ENCODE measurements at regions not wholly inside any gene's neighbourhood (a gene's known extent, or its start where the extent isn't known, plus 50 kb on each side); places are given as distances from the start of the nearest gene placed in this dataset.

DNA sequence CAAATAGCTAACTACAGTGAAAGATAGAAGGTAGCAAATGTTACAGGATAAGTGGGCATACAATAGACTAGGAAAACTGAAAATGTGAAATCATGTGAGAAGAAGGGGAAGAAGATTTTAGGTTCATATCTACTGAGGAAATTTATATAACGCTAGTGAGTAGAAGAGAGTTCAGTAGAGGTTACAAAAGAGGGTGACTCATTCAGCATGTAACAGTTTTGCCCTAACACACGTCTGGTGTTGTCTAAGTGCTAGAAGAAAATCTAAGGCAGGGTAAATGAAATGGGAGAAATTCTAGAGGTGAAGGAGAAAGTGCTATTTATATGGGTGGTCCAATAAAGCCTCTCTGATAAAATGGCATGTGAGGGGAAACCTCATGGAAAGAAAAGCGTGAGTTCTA is 731.4 kb upstream of the POT1 start:
- no peak for DNase-seq

DNA sequence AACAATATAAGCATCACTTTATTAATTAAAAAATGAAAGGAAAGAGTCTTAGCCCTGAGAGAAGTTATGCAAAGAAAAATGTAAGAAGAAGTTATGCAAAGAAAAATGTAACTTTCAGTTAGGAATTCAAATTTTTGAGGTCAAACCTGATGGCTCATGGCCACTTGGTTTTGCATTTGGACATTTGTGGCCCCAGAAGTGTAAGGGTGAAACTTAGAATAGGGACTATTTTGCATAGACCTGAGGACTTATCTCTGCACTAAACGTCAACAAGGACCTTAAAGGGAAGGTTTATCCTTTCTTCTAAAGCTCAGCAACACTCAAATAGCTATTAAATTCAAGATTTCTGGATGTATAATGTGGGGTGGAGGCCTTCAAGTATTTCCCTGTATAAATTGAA is 724.5 kb upstream of the POT1 start:
- DNase-seq: no peak

DNA sequence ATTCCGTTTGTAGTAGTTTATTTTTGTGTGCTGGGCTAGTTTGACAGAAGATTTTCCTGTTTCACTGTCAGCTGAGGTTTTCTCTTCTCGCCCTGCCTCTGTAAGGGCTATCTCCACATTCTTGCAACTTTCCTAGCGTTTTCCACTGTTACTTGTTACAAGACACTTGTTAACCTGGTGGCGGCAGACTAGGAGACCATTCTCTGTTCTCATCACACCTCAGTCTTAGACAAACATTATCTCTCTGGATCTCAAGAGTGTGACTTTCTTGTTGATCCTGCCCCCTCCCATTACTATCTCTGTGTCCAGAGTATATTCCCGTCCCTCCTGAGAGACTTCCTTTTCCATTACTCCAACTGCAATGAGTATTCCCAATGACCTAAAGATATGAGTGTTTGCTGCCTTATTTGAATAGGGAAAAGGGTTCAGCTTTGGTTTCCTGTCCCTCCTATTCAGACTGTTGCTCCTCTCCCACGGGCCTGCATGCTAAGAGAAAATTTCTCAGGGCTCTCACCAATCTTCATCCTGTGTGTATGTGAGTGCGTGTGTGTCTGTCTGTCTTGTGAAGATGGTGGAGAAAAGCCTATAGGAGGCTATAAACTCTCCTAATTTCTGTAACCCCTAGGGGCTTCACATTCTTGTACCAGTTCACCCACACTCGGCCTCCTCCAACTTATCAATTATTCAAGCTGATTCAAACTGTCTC is 722.4 kb upstream of the POT1 start:
- DNase-seq: no peak

DNA sequence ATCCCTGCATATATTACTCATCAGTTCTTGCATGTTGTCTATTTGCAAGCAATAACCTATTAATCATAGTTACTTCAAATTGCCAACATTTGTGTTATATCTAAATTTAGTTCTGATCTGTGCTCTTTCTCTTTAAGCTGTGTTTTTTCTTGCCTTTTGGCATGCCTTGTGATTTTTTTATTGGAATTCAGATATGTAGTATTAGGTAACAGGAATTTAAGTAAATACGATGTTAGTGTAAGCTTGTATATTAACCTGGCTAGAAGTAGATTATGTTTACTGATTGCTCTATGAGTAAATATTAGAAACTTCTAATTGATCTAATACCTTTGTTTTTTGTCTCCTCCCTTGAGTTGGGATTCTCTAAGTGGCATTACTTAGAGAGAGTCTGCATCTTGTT is 718.9 kb upstream of the POT1 start:
- DNase-seq: no peak

DNA sequence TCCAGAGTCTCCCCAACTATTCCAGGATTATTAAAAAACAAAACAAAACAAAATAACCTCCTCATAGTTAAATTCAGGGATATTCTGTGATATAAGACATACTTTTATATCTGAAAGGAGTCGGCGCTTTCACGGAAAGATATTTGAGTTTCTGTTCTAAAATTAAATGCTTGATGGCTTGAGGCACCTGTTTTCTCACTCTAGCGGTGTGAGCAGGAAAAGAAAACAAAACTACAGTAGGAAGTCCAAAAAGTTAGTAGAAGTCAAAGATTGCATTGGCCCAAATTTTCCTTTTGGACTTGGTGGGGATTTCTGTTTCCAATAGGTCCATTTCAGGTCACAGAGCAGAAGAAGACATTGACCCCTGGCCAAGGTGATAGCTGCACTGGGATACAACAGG is 716.1 kb upstream of the POT1 start:
- DNase-seq: no peak

DNA sequence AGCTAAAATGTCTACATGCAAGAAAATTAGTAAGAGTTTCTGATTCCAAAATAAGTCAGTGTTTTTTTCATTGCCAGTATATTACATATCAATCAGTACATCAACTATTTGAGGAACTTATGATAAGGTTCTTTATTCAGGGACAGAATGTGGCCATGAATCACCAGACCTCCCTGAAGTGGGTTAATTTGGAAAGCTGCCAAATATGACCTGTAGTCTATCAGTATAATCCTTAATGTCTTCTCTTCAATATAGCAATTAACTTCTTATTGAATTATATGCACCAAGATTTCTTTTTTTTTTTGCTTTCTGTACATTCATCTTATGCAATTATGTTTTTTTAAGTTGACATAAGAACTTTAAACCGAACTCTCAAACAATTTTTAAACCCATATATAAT is 714.5 kb upstream of the POT1 start:
- no peak for DNase-seq

DNA sequence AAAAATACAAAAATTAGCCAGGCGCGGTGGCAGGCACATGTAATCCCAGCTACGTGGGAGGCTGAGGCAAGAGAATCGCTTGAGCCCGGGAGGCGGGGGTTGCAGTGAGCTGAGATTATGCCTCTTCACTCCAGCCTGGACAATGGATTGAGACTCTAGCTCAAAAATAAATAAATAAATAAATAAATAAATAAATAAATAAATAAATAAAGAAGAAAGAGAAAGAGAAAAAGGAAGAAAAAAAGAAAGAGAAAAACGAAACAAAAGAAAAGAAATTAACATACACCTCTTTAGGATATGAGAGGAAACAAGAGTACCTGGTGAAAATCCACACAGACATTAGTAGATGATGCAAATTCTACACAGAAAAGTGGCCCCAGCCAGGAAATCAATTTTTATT is 713.7 kb upstream of the POT1 start:
- DNase-seq: no peak

DNA sequence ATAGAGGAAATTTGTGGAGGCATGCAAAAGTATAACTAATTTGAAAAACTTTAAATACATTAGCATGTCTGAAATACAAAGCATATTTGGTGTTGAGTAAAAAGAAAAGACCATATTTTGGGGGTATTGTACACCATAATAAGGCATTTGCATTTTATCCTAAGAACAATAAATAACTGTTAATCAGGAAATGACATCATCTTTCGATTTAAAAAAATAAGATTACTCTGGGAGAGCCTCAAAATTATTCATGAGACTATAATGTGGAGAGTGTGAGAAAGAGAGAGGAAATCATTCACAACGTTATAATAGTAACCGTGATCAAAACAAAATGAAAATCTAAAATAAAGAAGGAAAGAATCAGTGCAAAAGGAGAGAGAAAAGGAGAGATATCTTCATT is 712.3 kb upstream of the POT1 start:
- DNase-seq: no peak

DNA sequence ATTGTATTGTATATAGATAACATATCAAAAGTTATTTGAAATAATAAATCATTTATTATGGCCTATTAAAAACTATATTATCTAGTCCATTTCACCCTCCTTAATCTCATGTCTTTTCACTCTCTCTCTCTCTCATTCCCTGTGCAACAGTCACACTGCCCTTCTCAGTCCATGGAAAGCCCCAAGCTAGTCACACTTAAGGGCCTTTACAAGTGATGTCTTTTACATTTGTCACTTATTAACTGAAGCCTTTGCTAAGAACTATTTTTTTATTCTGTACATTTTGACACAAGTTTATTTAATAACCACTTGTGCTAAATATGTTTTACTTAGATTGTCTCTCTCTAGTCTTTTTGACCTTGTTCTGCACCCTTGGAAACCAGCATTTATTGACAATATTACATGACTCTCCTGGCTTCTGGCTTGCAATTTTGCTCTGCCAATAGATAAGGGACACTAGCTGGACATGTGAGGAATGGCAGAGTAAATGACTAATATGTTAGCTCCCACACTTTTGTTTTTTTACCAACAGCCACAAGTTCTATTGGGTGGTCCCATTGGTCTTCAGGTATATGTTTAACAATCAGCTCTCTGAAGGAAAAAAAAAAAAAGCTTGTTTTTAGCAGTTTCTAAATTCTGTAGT is 706.8 kb upstream of the POT1 start:
- DNase-seq: no peak

DNA sequence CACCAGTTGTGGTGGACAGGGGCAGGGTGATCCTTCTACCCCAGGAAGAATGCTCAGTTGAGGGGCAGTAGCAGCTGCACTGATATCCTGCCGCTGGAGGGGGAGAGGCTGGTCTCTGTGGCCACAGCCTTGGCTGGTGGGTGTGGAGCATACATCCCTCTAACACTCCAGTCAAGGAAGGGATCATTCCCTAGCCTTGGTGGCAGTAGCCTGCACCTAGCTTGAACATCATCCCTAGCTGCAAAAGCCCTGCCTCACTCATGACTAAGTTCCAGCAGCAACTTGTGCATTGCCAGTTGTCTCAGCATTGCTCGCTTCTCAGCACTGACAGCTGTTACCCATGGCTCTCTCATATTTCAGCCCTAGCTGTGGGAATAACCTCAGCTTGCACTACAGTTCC is 688.9 kb upstream of the POT1 start:
- no peak for DNase-seq

DNA sequence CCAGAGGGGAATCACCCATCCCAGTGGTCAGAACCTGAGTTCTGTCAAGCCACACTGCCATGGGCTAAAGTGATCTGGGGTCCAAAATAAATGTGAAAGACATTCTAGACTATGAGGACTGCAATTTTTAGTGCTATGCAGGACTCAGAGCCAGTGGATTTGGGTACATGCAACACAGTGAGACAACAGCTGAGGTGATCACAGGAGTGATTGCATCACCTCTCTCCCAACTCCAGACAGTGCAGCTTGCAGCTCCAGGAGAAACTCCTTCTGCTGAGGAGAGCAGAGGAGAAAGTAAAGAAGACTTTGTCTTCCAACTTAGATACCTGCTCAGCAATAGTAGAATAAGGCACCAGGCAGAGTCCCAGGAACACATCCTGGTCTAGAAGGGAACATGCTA is 682.0 kb upstream of the POT1 start:
- no peak for DNase-seq

DNA sequence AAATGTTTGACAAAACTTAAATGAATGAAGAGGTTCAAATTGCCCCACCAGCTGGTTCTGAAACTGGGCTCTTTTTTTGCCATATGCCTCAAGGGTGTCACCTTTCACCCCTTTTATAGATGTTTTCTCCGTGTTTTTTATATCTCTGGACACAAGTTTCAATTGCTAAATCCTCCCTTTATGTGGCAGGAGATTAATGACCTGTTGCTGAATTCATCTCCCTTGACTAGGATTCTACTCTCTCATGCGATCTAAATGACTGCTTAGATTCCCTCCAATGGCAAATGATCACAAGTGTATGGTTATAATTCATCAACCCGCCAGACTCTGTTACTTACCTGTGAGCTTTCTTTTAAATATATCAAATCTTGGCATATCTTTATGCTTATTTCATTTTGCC is 677.0 kb upstream of the POT1 start:
- DNase-seq: no peak

DNA sequence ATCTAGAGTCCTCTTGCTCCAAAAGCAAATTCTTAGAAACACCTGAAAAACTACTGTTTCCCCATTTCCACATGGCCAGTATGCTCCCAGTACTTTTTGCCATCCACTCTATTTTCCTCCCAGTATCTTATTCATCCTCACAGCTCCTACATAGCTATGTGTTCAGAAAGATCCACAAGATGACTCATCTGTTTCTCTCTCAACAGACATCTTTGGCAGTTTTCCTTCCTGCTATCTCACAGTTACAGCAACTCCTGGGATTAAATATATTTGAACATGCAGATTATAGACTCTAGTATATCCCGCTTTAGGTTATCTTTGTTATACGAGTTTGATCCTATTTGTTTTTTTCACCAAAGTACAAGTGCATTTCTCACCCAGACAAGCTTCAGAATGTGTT is 675.6 kb upstream of the POT1 start:
- DNase-seq: no peak

DNA sequence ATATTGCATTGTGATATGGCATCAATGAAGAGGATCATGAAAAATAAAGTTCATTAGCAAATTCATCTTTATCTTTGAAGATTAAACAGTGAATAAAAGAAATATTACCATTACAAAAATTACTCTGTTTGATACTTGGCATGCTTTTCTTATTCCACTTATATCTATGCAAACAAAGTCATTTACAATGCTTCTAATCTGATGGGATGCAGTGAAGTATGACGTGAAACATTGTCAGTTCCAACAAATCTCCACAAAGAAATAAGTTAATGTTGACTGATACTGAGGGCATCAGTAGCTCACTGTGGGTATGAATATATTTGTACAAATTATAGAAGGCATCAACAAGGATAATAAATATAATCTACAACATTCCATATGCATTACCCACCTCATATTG is 672.8 kb upstream of the POT1 start:
- no peak for DNase-seq

DNA sequence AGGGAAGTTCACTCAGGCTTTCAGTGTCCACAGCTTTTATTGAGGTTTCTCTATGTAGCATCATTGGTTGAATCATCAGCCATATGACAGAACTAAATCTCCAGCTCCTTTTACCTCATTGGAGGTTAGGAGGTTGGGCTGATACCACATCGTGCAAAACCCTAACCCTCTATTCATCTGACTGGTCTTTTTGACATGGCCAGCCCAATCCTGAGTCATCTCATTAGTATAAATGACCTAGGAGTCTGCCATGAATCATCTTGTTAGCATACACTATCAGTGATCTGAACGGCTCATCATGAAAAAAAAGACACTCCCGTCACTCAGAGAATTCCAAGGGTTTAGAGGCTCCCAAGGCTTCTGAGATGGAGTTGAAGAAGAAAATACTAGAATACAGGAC is 669.8 kb upstream of the POT1 start:
- no peak for DNase-seq

DNA sequence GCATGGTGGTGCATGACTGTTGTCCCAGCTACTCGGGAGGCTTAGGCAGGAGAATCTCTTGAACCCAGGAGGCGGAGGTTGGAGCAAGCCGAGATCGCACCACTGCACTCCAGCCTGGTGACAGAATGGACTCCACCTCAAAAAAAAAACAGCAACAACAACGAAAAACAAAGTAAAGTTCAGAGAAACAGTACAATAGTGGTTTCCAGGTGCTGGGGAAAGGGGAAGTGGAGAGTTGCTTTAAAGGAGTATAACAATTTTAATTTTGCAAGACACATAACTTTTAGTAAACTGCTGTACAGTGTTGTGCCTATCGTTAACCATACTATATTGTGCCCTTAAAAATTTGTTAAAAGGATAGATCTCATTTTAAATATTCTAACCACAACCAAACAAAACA is 662.7 kb upstream of the POT1 start:
- DNase-seq: no peak

DNA sequence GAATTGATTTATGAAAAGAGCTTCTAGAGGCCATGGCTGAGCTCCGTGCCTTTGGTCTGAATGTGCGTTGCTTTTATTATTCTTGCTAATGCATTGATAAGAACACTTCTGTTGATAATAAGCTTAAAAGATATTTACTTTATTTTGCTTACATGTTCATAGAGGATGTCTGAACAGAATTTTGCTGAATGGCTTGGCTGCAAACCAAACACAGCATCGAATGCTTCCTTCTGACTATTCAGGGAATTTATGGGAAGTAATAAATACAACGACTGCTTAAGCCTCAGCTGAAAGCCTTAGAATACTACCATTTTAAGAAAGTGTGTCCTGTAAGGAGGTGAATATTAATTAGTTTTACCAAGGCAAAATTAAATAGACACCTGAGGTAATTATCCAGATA is 643.5 kb upstream of the POT1 start:
- no peak for DNase-seq

DNA sequence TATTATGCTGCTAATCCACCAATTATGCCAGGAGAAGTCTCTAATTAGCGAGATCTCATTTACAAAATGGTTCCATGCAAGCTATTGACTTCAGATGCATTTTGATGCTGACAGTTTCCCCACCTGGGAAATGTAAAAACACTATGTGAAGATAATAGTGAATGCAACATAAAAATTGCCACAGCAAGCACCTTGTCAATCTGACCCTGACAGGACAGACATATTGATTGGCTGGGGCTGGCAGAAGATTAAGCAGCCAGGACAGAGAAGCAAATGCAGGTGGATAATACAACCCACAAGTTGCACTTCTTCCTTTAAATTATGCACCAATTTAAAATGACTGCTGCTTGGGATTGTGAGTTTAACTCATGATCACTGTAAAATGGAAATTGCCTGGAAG is 642.8 kb upstream of the POT1 start:
- no peak for DNase-seq

DNA sequence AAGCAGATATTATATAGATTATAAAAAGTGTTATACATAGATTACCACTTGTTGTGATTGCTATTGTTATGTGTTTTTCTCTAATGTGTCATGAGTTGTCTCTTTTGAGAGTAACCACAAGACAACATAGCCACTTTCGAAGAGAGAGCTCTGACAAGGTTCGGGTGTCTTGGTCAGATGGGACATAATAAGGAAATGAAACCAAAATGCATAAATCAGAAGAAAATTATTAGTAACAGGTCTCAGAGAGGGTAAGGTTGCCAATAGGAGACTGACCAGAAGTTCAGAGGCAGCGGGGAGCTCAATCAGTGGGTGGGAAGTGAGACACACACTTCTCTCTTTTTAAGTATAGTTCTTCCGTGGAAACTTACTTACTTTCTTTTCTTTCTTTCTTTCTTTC is 639.2 kb upstream of the POT1 start:
- no peak for DNase-seq

DNA sequence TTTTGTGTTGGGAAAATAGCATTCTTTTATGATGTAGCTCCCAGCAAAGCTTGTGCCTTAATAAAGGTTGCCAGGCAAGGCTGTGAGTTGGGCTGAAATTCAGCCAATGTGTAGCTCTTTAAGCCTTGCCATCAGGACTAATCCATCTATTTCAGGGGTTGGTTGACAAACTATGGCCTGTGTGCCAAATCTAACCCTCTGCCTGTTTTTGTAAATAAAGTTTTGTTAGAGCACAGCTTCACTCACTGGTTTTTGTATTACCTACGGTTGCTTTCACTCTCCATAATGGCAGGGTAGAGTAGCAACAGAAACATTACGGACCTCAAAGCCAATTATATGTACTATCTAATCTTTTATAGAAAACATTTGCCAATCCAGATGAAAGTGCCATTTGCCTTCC is 638.1 kb upstream of the POT1 start:
- DNase-seq: no peak

DNA sequence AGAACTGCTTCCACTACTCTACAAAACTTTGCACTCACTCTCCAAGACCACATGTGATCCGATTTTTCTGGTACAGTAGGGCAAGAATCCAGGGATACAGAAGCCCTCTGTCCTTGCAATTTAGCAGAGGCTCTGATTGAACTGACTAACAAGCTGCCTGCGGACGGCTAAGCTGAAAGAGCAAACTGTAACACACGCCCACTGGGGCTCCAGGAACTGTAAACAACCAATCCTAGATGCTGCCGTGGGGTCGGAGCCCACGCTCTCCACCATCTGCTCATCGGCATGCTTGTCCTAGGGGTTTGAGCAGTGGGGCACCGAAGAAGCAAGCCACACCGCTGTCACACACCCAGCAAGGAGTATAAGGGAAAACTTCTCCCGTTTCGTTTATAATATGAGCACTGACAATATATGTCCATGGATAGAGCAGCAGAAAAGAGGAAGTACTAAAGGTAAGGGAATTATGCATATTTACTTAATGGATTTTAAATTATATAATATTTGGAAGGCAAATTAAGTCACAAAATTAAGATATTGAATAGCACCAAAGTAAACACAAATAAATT is 634.4 kb upstream of the POT1 start:
- no peak for DNase-seq

DNA sequence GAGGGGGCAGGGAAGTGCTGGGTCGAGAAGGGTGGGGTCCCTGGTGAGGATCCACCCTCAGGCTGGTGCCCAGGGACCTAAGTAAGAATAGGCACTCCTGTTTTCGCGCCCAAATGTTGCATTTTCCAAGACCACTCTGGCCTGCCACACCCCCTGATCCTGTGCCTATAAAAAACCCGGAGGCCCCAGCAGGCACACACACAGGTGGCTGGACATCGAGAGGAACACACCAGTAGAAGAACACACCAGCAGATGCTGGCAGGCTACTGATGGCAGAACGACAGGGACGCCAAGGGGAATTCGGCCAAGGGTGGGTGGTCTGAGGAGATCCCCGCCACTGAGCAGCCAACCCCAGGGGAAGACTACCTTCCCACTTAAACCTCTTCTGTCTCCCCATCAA is 633.9 kb upstream of the POT1 start:
- no peak for DNase-seq

DNA sequence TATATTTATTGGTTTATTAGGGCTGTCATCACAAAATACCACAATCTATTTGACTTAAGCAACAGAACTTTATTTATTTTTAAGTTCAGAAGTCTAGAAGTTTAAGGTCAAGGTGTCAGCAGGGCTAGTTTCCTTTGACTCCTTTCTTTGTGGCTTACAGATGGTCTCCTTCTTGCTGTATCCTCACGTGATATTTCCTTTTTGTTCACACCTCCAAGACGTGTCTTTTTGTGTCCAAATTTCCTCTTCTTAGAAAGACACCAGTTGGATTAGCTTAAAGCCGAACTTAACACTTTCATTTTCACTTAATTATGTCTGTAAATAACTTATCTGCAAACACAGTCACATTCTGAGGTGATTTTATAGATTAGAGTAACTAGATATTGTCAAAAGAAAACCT is 631.4 kb upstream of the POT1 start:
- no peak for DNase-seq

DNA sequence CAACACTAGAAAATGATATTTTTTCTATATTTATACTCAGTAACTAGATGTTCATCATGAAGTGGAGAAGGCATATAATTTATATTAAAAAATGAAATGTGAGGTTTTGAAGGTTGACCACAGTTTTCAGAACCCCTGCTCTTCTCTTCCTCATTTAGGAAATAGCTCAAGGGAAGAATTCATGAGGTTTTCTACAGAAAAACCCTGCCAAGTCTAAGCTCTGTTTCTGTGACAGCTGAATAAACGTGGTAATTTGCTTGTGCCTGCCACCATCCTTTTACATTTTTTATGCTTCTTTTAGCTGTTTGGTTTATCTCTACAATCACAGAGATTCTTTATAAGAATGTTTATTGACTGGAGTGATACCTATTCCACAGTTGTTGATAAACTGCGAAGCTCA is 630.3 kb upstream of the POT1 start:
- DNase-seq: no peak

DNA sequence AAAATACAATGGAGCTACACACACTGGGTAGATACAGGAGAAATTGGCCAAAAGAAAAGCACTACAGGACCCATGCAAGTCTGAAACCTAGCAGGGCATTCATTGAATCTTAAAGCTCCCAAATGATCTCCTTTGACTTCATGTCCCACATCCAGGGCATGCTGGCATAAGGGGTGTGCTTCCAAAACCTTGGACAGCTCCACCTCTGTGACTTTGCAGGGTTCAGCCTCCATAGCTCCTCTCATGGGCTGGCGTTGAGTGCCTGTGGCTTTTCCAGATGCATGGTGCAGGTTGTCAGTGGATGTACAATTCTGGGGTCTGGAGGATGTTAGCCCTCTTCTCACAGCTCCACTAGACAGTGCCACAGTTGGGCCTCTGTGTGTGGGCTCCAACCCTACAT is 626.3 kb upstream of the POT1 start:
- DNase-seq: no peak

All from SW 1271 (cell line).